H1 (cell line): ENCODE measurements at regions not wholly inside any gene's neighbourhood (a gene's known extent, or its start where the extent isn't known, plus 50 kb on each side); places are given as distances from the start of the nearest gene placed in this dataset.

Experiments
- CTCF ChIA-PET: fragments of 300-600 bp; sonication (Branson Sonifier 250); formaldehyde crosslinking; loops from one replicate; lab custom pipeline; 2021; ENCODE audit not compliant: partially characterized antibody; lab: Charles Lee
- POLR2A ChIA-PET: fragments of 300-600 bp; sonication (Branson Sonifier 250); formaldehyde crosslinking; loops from one replicate; lab custom pipeline; 2021; ENCODE audit warnings: inconsistent platforms; ENCODE audit not compliant: partially characterized antibody; lab: Charles Lee
- DNase-seq, 2 experiments: peaks; one replicate each; pipeline versions ENCODE4 v3.0.0 to v3.0.0-alpha.2; 2010 to 2022; ENCODE audit warnings: low spot score in 2 of 2, low read depth in 1 of 2, mixed read lengths in 1 of 2
- FAIRE-seq: peaks from 2 replicates; lab custom pipeline; 2011; peaks lifted over from hg19 to GRCh38; lab: Jason Lieb, UNC
- H2AFZ ChIP-seq: 2 replicates; pipeline ENCODE4 v1.8.1; 2012; ENCODE audit warnings: low read length, inconsistent platforms
- H2AK5ac ChIP-seq: 2 replicates; pipeline ENCODE4 v1.6.1; 2013; ENCODE audit warnings: low read depth, low read length
- H2BK120ac ChIP-seq: replicated peaks from 2 replicates; pipeline ENCODE3; 2013; ENCODE audit warnings: low read depth, low read length, inconsistent platforms
- H2BK12ac ChIP-seq: 2 replicates; pipeline ENCODE4 v1.6.1; 2013; ENCODE audit warnings: low read depth, low read length
- H2BK15ac ChIP-seq: 2 replicates; pipeline ENCODE4 v1.6.1; 2013; ENCODE audit warnings: low read length
- H2BK20ac ChIP-seq: 2 replicates; pipeline ENCODE4 v1.6.1; 2013; ENCODE audit warnings: low read length
- H2BK5ac ChIP-seq: 2 replicates; pipeline ENCODE4 v1.6.1; 2013; ENCODE audit warnings: low read depth, low read length
- H3K14ac ChIP-seq: 2 replicates; pipeline ENCODE4 v1.6.1; 2013; ENCODE audit warnings: inconsistent platforms; ENCODE audit not compliant: insufficient read length
- H3K18ac ChIP-seq: 2 replicates; pipeline ENCODE4 v1.6.1; 2013; ENCODE audit warnings: low read length; ENCODE audit errors: extremely low read depth
- H3K23ac ChIP-seq: 2 replicates; pipeline ENCODE4 v1.6.1; 2013; ENCODE audit warnings: inconsistent platforms; ENCODE audit not compliant: insufficient read length
- H3K23me2 ChIP-seq: 2 replicates; pipeline ENCODE4 v1.6.1; 2013; ENCODE audit warnings: low read depth, low read length
- H3K27ac ChIP-seq: 2 replicates; pipeline ENCODE4 v1.6.1; 2011; ENCODE audit warnings: low read depth, low read length, inconsistent platforms
- H3K27me3 ChIP-seq, 4 experiments: replicated peaks in 1 of 4; 1 replicate in 1 of 4; 2 replicates in 3 of 4; pipeline versions ENCODE4 v1.6.1 to v1.8.1; 2011 to 2013; ENCODE audit warnings: low read length in 3 of 4, mild to moderate bottlenecking in 3 of 4, inconsistent platforms in 2 of 4, mixed read lengths in 2 of 4, moderate library complexity in 1 of 4; ENCODE audit not compliant: control insufficient read depth in 3 of 4, insufficient read depth in 3 of 4; ENCODE audit errors: extremely low read depth in 1 of 4
- H3K36me3 ChIP-seq, 4 experiments: 2 replicates each; pipeline versions ENCODE4 v1.6.1 to v1.8.1; 2011 to 2013; ENCODE audit warnings: mild to moderate bottlenecking in 4 of 4, low read length in 3 of 4, moderate library complexity in 2 of 4, control low read depth in 1 of 4, inconsistent platforms in 1 of 4; ENCODE audit not compliant: insufficient read depth in 4 of 4, control insufficient read depth in 2 of 4
- H3K4ac ChIP-seq: replicated peaks from 2 replicates; pipeline ENCODE3; 2013; ENCODE audit warnings: low read length, low read depth, mixed read lengths, inconsistent platforms; ENCODE audit not compliant: insufficient read length
- H3K4me1 ChIP-seq, 4 experiments: replicated peaks in 1 of 4; 1 replicate in 1 of 4; 2 replicates in 3 of 4; pipeline versions ENCODE4 v1.6.1 to v1.8.1; 2011 to 2013; ENCODE audit warnings: low read length in 3 of 4, inconsistent platforms in 2 of 4, mixed read lengths in 1 of 4; ENCODE audit not compliant: insufficient read depth in 4 of 4, control insufficient read depth in 3 of 4
- H3K4me2 ChIP-seq, 2 experiments: 2 replicates each; pipeline versions ENCODE4 v1.6.1 to v1.8.1; 2011 to 2013; ENCODE audit warnings: low read depth in 2 of 2, low read length in 2 of 2, control low read depth in 1 of 2, inconsistent platforms in 1 of 2, mild to moderate bottlenecking in 1 of 2; ENCODE audit not compliant: insufficient read depth in 1 of 2
- H3K4me3 ChIP-seq, 4 experiments: fragments of 200-600, 300-600 bp in 1 of 4; sonication (generic), shearing (Covaris generic), sonication (Bioruptor Twin) in 1 of 4; 2 replicates each; pipeline versions ENCODE4 v1.5.1 to v1.8.1; 2011 to 2016; ENCODE audit warnings: low read length in 4 of 4, low read depth in 3 of 4, control low read depth in 2 of 4, inconsistent platforms in 2 of 4, mild to moderate bottlenecking in 2 of 4, mixed read lengths in 1 of 4, moderate library complexity in 1 of 4; ENCODE audit not compliant: insufficient read depth in 2 of 4; ENCODE audit errors: extremely low read depth in 1 of 4
- H3K56ac ChIP-seq: replicated peaks from 2 replicates; pipeline ENCODE3; 2013; ENCODE audit warnings: low read depth, mild to moderate bottlenecking, mixed read lengths, low read length, inconsistent platforms; ENCODE audit not compliant: insufficient read length
- H3K79me1 ChIP-seq: 2 replicates; pipeline ENCODE4 v1.6.1; 2013; ENCODE audit warnings: low read depth, low read length, control low read depth
- H3K79me2 ChIP-seq, 2 experiments: 2 replicates each; pipeline versions ENCODE4 v1.6.1 to v1.8.1; 2012 to 2013; ENCODE audit warnings: low read length in 2 of 2, mild to moderate bottlenecking in 2 of 2, inconsistent platforms in 1 of 2; ENCODE audit not compliant: insufficient read depth in 2 of 2, control insufficient read depth in 1 of 2
- H3K9ac ChIP-seq, 4 experiments: replicated peaks in 1 of 4; 1 replicate in 1 of 4; 2 replicates in 3 of 4; pipeline versions ENCODE4 v1.6.1 to v1.8.1; 2011 to 2013; ENCODE audit warnings: low read depth in 3 of 4, low read length in 3 of 4, control low read depth in 2 of 4, mild to moderate bottlenecking in 2 of 4, moderate library complexity in 2 of 4, inconsistent platforms in 1 of 4; ENCODE audit errors: extremely low read depth in 1 of 4
- H3K9me3 ChIP-seq, 2 experiments: 2 replicates each; pipeline versions ENCODE4 v1.6.1 to v1.8.1; 2012 to 2013; ENCODE audit warnings: mild to moderate bottlenecking in 2 of 2, moderate library complexity in 2 of 2, control low read depth in 1 of 2, inconsistent platforms in 1 of 2, low read depth in 1 of 2, low read length in 1 of 2, mixed read lengths in 1 of 2; ENCODE audit not compliant: insufficient read depth in 2 of 2
- H4K20me1 ChIP-seq, 2 experiments: replicated peaks in 1 of 2; 2 replicates each; pipeline versions ENCODE3 to v1.8.1; 2011 to 2013; ENCODE audit warnings: inconsistent platforms in 2 of 2, low read length in 2 of 2, mild to moderate bottlenecking in 1 of 2; ENCODE audit not compliant: insufficient read depth in 2 of 2, control insufficient read depth in 1 of 2
- H4K5ac ChIP-seq: 2 replicates; pipeline ENCODE4 v1.6.1; 2013; ENCODE audit warnings: low read length, low read depth, mixed read lengths, inconsistent platforms; ENCODE audit not compliant: insufficient read length
- H4K8ac ChIP-seq: 2 replicates; pipeline ENCODE4 v1.8.0; 2013; ENCODE audit warnings: mild to moderate bottlenecking, moderate library complexity, low read length, inconsistent platforms; ENCODE audit not compliant: insufficient read depth; ENCODE audit errors: extremely low read depth
- H4K91ac ChIP-seq: replicated peaks from 2 replicates; pipeline ENCODE3; 2013; ENCODE audit warnings: low read length, mixed read lengths, inconsistent platforms; ENCODE audit not compliant: insufficient read length
- BACH1 ChIP-seq: IDR thresholded peaks from 2 replicates; pipeline ENCODE4 v1.6.1; 2012; ENCODE audit warnings: low read length, improper control_type of control experiment
- BRCA1 ChIP-seq: IDR thresholded peaks from 2 replicates; pipeline ENCODE4 v1.6.1; 2012; ENCODE audit warnings: low read depth, low read length, improper control_type of control experiment
- CBX8 ChIP-seq: fragments of 300-800, 300-1000 bp; sonication (generic); IDR thresholded peaks from 2 replicates; pipeline ENCODE4 v1.7.1; 2016; ENCODE audit warnings: low read depth, low read length, borderline replicate concordance
- CEBPB ChIP-seq: IDR thresholded peaks from 2 replicates; pipeline ENCODE4 v1.6.1; 2012; ENCODE audit warnings: low read depth, low read length
- CHD1 ChIP-seq: IDR thresholded peaks from 2 replicates; pipeline ENCODE4 v1.6.1; 2012; ENCODE audit warnings: low read depth, low read length, improper control_type of control experiment
- FOSL1 ChIP-seq: IDR thresholded peaks from 2 replicates; pipeline ENCODE4 v1.6.1; 2011; ENCODE audit warnings: mild to moderate bottlenecking, low read depth, low read length, moderate library complexity; ENCODE audit not compliant: insufficient read depth
- GTF2F1 ChIP-seq: IDR thresholded peaks from 2 replicates; pipeline ENCODE4 v1.6.1; 2012; ENCODE audit warnings: low read depth, low read length, improper control_type of control experiment, borderline replicate concordance
- JUND ChIP-seq: IDR thresholded peaks from 2 replicates; pipeline ENCODE4 v1.6.1; 2011; ENCODE audit warnings: mild to moderate bottlenecking, improper control_type of control experiment, low read length
- KDM1A ChIP-seq: fragments of 200-600, 300-600 bp; sonication (generic); IDR thresholded peaks from 2 replicates; pipeline ENCODE4 v1.7.1; 2016; ENCODE audit warnings: mild to moderate bottlenecking, low read length, borderline replicate concordance
- PHF8 ChIP-seq: fragments of 200-600 bp; sonication (generic); conservative IDR thresholded peaks from 2 replicates; pipeline ENCODE4 v1.7.1; 2012; ENCODE audit warnings: low read depth, mild to moderate bottlenecking, inconsistent platforms, low read length, moderate library complexity
- SAP30 ChIP-seq: fragments of 300-600 bp; sonication (generic); IDR thresholded peaks from 2 replicates; pipeline ENCODE4 v1.7.1; 2012; ENCODE audit warnings: low read length, moderate library complexity, mild to moderate bottlenecking, inconsistent platforms; ENCODE audit not compliant: insufficient read depth, insufficient replicate concordance
- SIN3A ChIP-seq, 2 experiments: IDR thresholded peaks in 1 of 2; conservative IDR thresholded peaks in 1 of 2; 2 replicates each; pipeline ENCODE4 v1.6.1; 2011 to 2012; ENCODE audit warnings: low read length in 2 of 2, improper control_type of control experiment in 1 of 2, low read depth in 1 of 2, mild to moderate bottlenecking in 1 of 2
- SIRT6 ChIP-seq: IDR thresholded peaks from one replicate; pipeline ENCODE4 v1.7.1; 2012; ENCODE audit warnings: low read length, inconsistent platforms
- SIX5 ChIP-seq: IDR thresholded peaks from 2 replicates; pipeline ENCODE4 v1.6.1; 2011; ENCODE audit warnings: mild to moderate bottlenecking, low read depth, low read length
- TEAD4 ChIP-seq: IDR thresholded peaks from 2 replicates; pipeline ENCODE4 v1.6.1; 2012; ENCODE audit warnings: low read depth, low read length, inconsistent platforms, mixed read lengths
- YY1 ChIP-seq: IDR thresholded peaks from 2 replicates; pipeline ENCODE4 v1.6.1; 2011; ENCODE audit warnings: low read depth, mild to moderate bottlenecking, low read length
- WGBS, 2 experiments: shearing (Covaris generic) in 1 of 2; methylation state at CpG; one replicate each; pipeline versions ENCODE4 v1.1.6 to v1.1.7; 2013 to 2015; ENCODE audit warnings: low lambda C conversion rate in 2 of 2, mixed read lengths in 2 of 2, inconsistent platforms in 1 of 2, low coverage in 1 of 2, missing lambda C conversion rate in 1 of 2; ENCODE audit not compliant: insufficient replicate concordance in 2 of 2, insufficient coverage in 1 of 2, insufficient read length in 1 of 2; ENCODE audit errors: extremely low coverage in 1 of 2, missing lambda C conversion rate in 1 of 2; 5-methylcytosine and 5-hydroxymethylcytosine counted together

- WGBS, 2 experiments = 92% methylated on average over 4 of the region's 4 CpGs; no CpG with 5 or more reads in 1 of the 2 experiments
- no peak overlapping the region for H2BK5ac ChIP-seq
- H3K18ac ChIP-seq = no peak overlapping the region
- FAIRE-seq = no peak
- H3K36me3 ChIP-seq = no peaks in the 10 kb centered on the region
- H4K91ac ChIP-seq = no peak overlapping the region
- H2BK15ac ChIP-seq = no peak overlapping the region
- H3K79me2 ChIP-seq = no peaks in the 10 kb centered on the region
- no peak overlapping the region for H4K5ac ChIP-seq
- no peak overlapping the region for H2AK5ac ChIP-seq
- peaks cover 0 to 1% of the 10 kb centered on the region in 2 experiments for H4K20me1 ChIP-seq
- H3K4ac ChIP-seq = no peak overlapping the region
- no peaks in the 10 kb centered on the region for H3K4me1 ChIP-seq
- H4K8ac ChIP-seq = peak overlapping the region; percentile 65
- no peak overlapping the region for H3K56ac ChIP-seq
- no peak overlapping the region for H3K9ac ChIP-seq
- H3K4me3 ChIP-seq = no peak overlapping the region
- no peak overlapping the region for H3K14ac ChIP-seq
- H2BK120ac ChIP-seq = no peak overlapping the region
- no peak overlapping the region for H2BK20ac ChIP-seq
- no peak overlapping the region for H3K23ac ChIP-seq
- H3K23me2 ChIP-seq = no peaks in the 10 kb centered on the region
- POLR2A ChIA-PET = no interaction called here
- H3K9me3 ChIP-seq = no peaks in the 10 kb centered on the region
- CTCF ChIA-PET = interaction anchor here (1.6 kb wide), 1 partner anchor 102 kb away, joined by 3 read pairs; no protein-coding TSS in a partner anchor
- no peak for DNase-seq
- no peak overlapping the region for H2AFZ ChIP-seq
- no peaks in the 10 kb centered on the region for H3K27me3 ChIP-seq
- no peaks in the 10 kb centered on the region for H3K79me1 ChIP-seq
- no peak overlapping the region for H3K27ac ChIP-seq
- H3K4me2 ChIP-seq = no peak overlapping the region
- H2BK12ac ChIP-seq = no peak overlapping the region
- TF ChIP-seq CEBPB (no peak), CHD1 (no peak), CBX8 (no peak), SIN3A (conservative IDR thresholded peaks at IDR 0.05 in 1 of 2, IDR thresholded peaks at IDR 0.05 in 1 of 2; ENCODE audit: low read depth in 1 of 2, low read length in 2 of 2) (no peak), FOSL1 (no peak), BACH1 (no peak), SIRT6 (no peak), PHF8 (no peak), GTF2F1 (no peak), JUND (no peak), KDM1A (no peak), YY1 (no peak), SIX5 (no peak), BRCA1 (no peak), SAP30 (no peak), TEAD4 (no peak)
Observed at GRCh38 chr15:62380011-62380410, 214.9 kb upstream of the C2CD4B start.
